HCT116 (cell line): ENCODE measurements at regions not wholly inside any gene's neighbourhood (a gene's known extent, or its start where the extent isn't known, plus 50 kb on each side); places are given as distances from the start of the nearest gene placed in this dataset.

Experiments used
- ATAC-seq: fragments of 200-7000 bp; cut with Tn5 transposase; 2 replicates; pipeline ENCODE4 v1.9.1; 2020; ENCODE audit warnings: mild to moderate bottlenecking, moderate library complexity
- BruUV-seq: library from RNA; stranded (reverse); fragments of 400-500 nt; replicated peaks from 2 replicates; lab custom pipeline; 2021; lab: Mats Ljungman, UMichigan
- CTCF ChIA-PET: fragments of 300-600 bp; sonication (Branson Sonifier 250); formaldehyde crosslinking; loops from one replicate; lab custom pipeline; 2021; ENCODE audit warnings: antibody characterized with exemption; lab: Charles Lee
- POLR2A ChIA-PET: fragments of 300-600, 350-600 bp; sonication (Branson Sonifier 250); formaldehyde crosslinking; loops from one replicate; lab custom pipeline; 2021; ENCODE audit warnings: antibody characterized with exemption; lab: Charles Lee
- RAD21 ChIA-PET, 2 experiments: fragments of 300-600 bp; sonication (Branson Sonifier 250); formaldehyde crosslinking; loops; one replicate each; lab custom pipeline; 2023; ENCODE audit warnings: low total read pairs in 2 of 2; ENCODE audit not compliant: uncharacterized antibody in 2 of 2, unreplicated experiment in 2 of 2, low non-redundant PET in 1 of 2; lab: Charles Lee
- DNase-seq: peaks from one replicate; pipeline ENCODE4 v3.0.0-alpha.2; 2010; ENCODE audit warnings: low read depth, low spot score
- H2AFZ ChIP-seq: fragments of 200-600 bp; shearing (Covaris generic), sonication (generic); 2 replicates; pipeline ENCODE4 v1.6.1; 2017; ENCODE audit warnings: low read depth, mixed run types, mixed read lengths, antibody characterized with exemption, low read length; ENCODE audit not compliant: poor library complexity, severe bottlenecking
- H3K27ac ChIP-seq: 2 replicates; pipeline ENCODE4 v1.5.1; 2012; ENCODE audit warnings: low read depth, low read length
- H3K27me3 ChIP-seq: fragments of 200-600 bp; sonication (generic); 2 replicates; pipeline ENCODE4 v1.6.1; 2016; ENCODE audit warnings: mixed run types, low read length, mixed read lengths; ENCODE audit not compliant: insufficient read depth
- H3K36me3 ChIP-seq, 2 experiments: fragments of 200-500 bp in 1 of 2; fragments of 200-600 bp in 1 of 2; sonication (Bioruptor generic) in 1 of 2; sonication (generic) in 1 of 2; 2 replicates each; pipeline versions ENCODE4 v1.5.1 to v1.6.1; 2014 to 2016; ENCODE audit warnings: low read length in 2 of 2, inconsistent platforms in 1 of 2, mixed read lengths in 1 of 2, mixed run types in 1 of 2; ENCODE audit not compliant: insufficient read depth in 2 of 2, control insufficient read depth in 1 of 2
- H3K4me1 ChIP-seq, 2 experiments: fragments of 200-600 bp in 1 of 2; sonication (generic) in 1 of 2; 2 replicates each; pipeline versions ENCODE4 v1.5.1 to v1.6.1; 2012 to 2017; ENCODE audit warnings: low read length in 2 of 2, inconsistent platforms in 1 of 2, mild to moderate bottlenecking in 1 of 2, mixed read lengths in 1 of 2, mixed run types in 1 of 2, moderate library complexity in 1 of 2; ENCODE audit not compliant: insufficient read depth in 2 of 2, control insufficient read depth in 1 of 2
- H3K4me2 ChIP-seq: fragments of 200-600 bp; sonication (generic); 2 replicates; pipeline ENCODE4 v1.6.1; 2017; ENCODE audit warnings: mixed run types, low read length, mixed read lengths
- H3K4me3 ChIP-seq, 2 experiments: fragments of 200-600 bp in 1 of 2; sonication (generic) in 1 of 2; replicated peaks in 1 of 2; 2 replicates each; pipeline ENCODE4 v1.5.1; 2011 to 2016; ENCODE audit warnings: low read length in 2 of 2, control low read depth in 1 of 2, low read depth in 1 of 2, mild to moderate bottlenecking in 1 of 2, mixed read lengths in 1 of 2, mixed run types in 1 of 2
- H3K79me2 ChIP-seq: fragments of 200-600 bp; sonication (generic); 2 replicates; pipeline ENCODE4 v1.6.1; 2017; ENCODE audit warnings: mild to moderate bottlenecking, mixed run types, low read length, moderate library complexity, mixed read lengths; ENCODE audit not compliant: insufficient read depth
- H3K9ac ChIP-seq: fragments of 200-600 bp; sonication (generic); 2 replicates; pipeline ENCODE4 v1.6.1; 2016; ENCODE audit warnings: low read length, mixed read lengths
- H3K9me2 ChIP-seq: fragments of 200-600 bp; sonication (generic), shearing (Covaris generic); 2 replicates; pipeline ENCODE4 v1.6.1; 2017; ENCODE audit warnings: mixed run types, mild to moderate bottlenecking, moderate library complexity; ENCODE audit not compliant: insufficient read depth
- H3K9me3 ChIP-seq, 2 experiments: fragments of 200-500 bp in 1 of 2; fragments of 200-600 bp in 1 of 2; sonication (Bioruptor generic) in 1 of 2; sonication (generic) in 1 of 2; 2 replicates each; pipeline ENCODE4 v1.6.1; 2014 to 2017; ENCODE audit warnings: low read length in 2 of 2, mixed read lengths in 2 of 2, inconsistent platforms in 1 of 2, low read depth in 1 of 2, mild to moderate bottlenecking in 1 of 2, mixed run types in 1 of 2, moderate library complexity in 1 of 2; ENCODE audit not compliant: control insufficient read depth in 1 of 2, insufficient read depth in 1 of 2
- H4K20me1 ChIP-seq: fragments of 200-600 bp; sonication (generic), shearing (Covaris generic); 2 replicates; pipeline ENCODE4 v1.6.1; 2017; ENCODE audit warnings: mixed run types, mild to moderate bottlenecking, moderate library complexity; ENCODE audit not compliant: insufficient read depth
- EZH2phosphoT487 ChIP-seq: fragments of 200-600 bp; IDR thresholded peaks from 2 replicates; pipeline ENCODE4 v1.6.1; 2018; ENCODE audit warnings: antibody characterized with exemption, borderline replicate concordance
- JUND ChIP-seq: IDR thresholded peaks from 2 replicates; pipeline ENCODE4 v1.6.1; 2012
- POLR2AphosphoS5 ChIP-seq: IDR thresholded peaks from 2 replicates; pipeline ENCODE4 v1.6.1; 2011; ENCODE audit warnings: mild to moderate bottlenecking, low read depth, low read length, moderate library complexity
- RAD21 ChIP-seq: IDR thresholded peaks from 2 replicates; pipeline ENCODE4 v1.6.1; 2012; ENCODE audit warnings: low read depth, mild to moderate bottlenecking
- YY1 ChIP-seq: IDR thresholded peaks from 2 replicates; pipeline ENCODE4 v1.6.1; 2011; ENCODE audit warnings: low read length, low read depth, moderate library complexity, mild to moderate bottlenecking; ENCODE audit not compliant: insufficient replicate concordance; ENCODE audit errors: extremely low read depth
- intact Hi-C: fragments of 100-400 bp; cut with micrococcal nuclease; formaldehyde crosslinking; loops from 2 replicates; pipeline ENCODE4 v1.10.0; 2022
- TF ChIP-seq, protein P1 (sequence below): IDR thresholded peaks from 2 replicates; pipeline ENCODE4 v1.6.1; 2011; ENCODE audit warnings: mild to moderate bottlenecking, low read length, moderate library complexity; ENCODE audit not compliant: insufficient replicate concordance; ENCODE audit errors: extremely low read depth
- TF ChIP-seq, protein P2 (sequence below): IDR thresholded peaks from 2 replicates; pipeline ENCODE4 v1.6.1; 2012

DNA sequence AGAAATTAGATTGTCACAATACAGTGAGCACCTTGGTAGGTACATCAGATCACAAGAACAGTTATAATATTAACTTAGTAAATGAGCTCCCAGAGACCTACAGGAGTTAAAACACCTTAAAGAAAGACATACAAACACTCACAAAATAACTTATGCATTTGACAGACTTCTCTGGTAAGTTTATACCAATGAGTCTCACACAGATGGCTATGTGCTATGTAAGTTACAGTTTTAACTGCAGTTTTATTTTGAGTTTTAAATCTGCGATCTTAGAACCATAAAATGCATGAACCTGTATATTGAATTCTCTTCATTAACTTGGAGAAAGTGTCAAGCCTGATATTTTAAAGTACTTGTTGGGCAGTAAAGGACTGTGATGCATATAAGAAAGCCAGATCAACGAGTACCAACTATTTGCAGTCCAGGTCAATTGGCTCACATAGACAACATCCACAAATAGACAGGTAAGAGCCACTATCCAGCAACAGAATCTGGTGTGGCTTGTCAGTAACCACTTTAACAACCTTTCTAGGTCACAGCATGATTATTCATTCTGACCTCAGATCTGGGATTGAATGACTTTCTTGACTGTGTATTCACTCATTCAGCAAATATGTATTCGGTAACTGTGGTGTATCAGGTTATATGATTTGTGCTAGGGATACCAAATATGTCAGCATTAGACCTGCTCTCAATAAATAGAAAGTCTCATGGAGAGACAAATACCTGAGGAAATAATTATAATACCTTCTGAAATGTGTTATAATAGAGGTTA lies 856.6 kb upstream of the MGAT4C start:
- DNase-seq = no peak
- Histone ChIP-seq H4K20me1 (no peaks in the 10 kb centered on the region), H3K9me3 (no peaks in the 10 kb centered on the region), H3K9me2 (no peaks in the 10 kb centered on the region), H3K4me3 (no peak overlapping the region), H3K79me2 (no peaks in the 10 kb centered on the region), H3K36me3 (no peaks in the 10 kb centered on the region), H3K27ac (no peak overlapping the region), H3K4me2 (no peak overlapping the region), H3K4me1 (no peaks in the 10 kb centered on the region), H3K9ac (no peak overlapping the region), H3K27me3 (no peaks in the 10 kb centered on the region), H2AFZ (no peak overlapping the region)
- intact Hi-C loops = no loop called here
- POLR2A ChIA-PET = no interaction called here
- CTCF ChIA-PET = no interaction called here
- BruUV-seq = no TSS peak
- ATAC-seq = no peak
- no peak for TF ChIP-seq RAD21
- TF ChIP-seq JUND = no peak
- TF ChIP-seq POLR2AphosphoS5 = no peak
- RAD21 ChIA-PET = no interaction called here

DNA sequence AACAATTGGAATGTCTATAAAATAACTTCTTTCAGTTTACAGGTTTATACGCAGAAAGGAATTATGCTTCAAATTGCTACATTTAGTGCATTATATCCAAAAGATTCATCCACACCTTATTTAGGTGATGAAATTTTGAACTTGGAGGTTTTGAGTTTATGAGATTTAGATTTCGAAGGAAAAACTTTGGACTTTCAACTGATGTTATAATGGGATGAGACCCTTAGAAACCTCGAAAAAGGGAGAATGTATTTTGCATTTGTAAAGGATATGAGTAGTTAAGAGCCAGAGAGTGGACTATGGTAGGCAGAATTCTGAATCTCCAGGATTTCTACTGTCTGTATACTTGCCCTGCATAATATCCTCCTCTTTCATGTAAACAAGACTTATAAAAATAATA lies 851.6 kb upstream of the MGAT4C start:
- H3K4me1 ChIP-seq = no peaks in the 10 kb centered on the region
- ChIA-PET RAD21 (no interaction called here), POLR2A (no interaction called here), CTCF (no interaction called here)
- no peak for DNase-seq
- no peaks in the 10 kb centered on the region for H3K9me3 ChIP-seq
- H3K9ac ChIP-seq = no peak overlapping the region
- H3K79me2 ChIP-seq = no peaks in the 10 kb centered on the region
- H3K4me3 ChIP-seq = no peak overlapping the region
- H3K36me3 ChIP-seq = no peaks in the 10 kb centered on the region
- TF ChIP-seq, protein P1, sequence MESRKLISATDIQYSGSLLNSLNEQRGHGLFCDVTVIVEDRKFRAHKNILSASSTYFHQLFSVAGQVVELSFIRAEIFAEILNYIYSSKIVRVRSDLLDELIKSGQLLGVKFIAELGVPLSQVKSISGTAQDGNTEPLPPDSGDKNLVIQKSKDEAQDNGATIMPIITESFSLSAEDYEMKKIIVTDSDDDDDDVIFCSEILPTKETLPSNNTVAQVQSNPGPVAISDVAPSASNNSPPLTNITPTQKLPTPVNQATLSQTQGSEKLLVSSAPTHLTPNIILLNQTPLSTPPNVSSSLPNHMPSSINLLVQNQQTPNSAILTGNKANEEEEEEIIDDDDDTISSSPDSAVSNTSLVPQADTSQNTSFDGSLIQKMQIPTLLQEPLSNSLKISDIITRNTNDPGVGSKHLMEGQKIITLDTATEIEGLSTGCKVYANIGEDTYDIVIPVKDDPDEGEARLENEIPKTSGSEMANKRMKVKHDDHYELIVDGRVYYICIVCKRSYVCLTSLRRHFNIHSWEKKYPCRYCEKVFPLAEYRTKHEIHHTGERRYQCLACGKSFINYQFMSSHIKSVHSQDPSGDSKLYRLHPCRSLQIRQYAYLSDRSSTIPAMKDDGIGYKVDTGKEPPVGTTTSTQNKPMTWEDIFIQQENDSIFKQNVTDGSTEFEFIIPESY = no peak
- no peak for TF ChIP-seq YY1
- no peak for TF ChIP-seq POLR2AphosphoS5
- TF ChIP-seq, protein P2, sequence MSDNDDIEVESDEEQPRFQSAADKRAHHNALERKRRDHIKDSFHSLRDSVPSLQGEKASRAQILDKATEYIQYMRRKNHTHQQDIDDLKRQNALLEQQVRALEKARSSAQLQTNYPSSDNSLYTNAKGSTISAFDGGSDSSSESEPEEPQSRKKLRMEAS = no peak
- no peak for TF ChIP-seq EZH2phosphoT487
- no peak overlapping the region for H2AFZ ChIP-seq
- H4K20me1 ChIP-seq = no peaks in the 10 kb centered on the region
- ATAC-seq = no peak
- no peaks in the 10 kb centered on the region for H3K27me3 ChIP-seq
- intact Hi-C loops = no loop called here
- H3K9me2 ChIP-seq = no peaks in the 10 kb centered on the region
- H3K4me2 ChIP-seq = no peak overlapping the region
- no peak overlapping the region for H3K27ac ChIP-seq
- no TSS peak for BruUV-seq
